Lung (tissue), 11 donors: ENCODE measurements at regions not wholly inside any gene's neighbourhood (a gene's known extent, or its start where the extent isn't known, plus 50 kb on each side); places are given as distances from the start of the nearest gene placed in this dataset.

Experiments used
- ATAC-seq: fragments of 200-7000 bp; cut with Tn5 transposase; one replicate; pipeline ENCODE4 v1.9.1; 2020; ENCODE audit warnings: moderate number of reproducible peaks; ENCODE audit not compliant: insufficient read depth, low FRiP score
- DNase-seq, 3 donors: peaks; one replicate each; pipeline ENCODE4 v3.0.0-alpha.2; 2013 to 2017
- H3K27ac ChIP-seq, 2 donors: one replicate each; pipeline ENCODE4 v1.5.1; 2013; ENCODE audit warnings: mild to moderate bottlenecking in 2 of 2, moderate library complexity in 2 of 2, control low read depth in 1 of 2, inconsistent platforms in 1 of 2, low read depth in 1 of 2, low read length in 1 of 2
- H3K27me3 ChIP-seq, 3 donors: one replicate each; pipeline ENCODE4 v1.5.1; 2013; ENCODE audit warnings: low read length in 2 of 3; ENCODE audit not compliant: control insufficient read depth in 3 of 3, insufficient read depth in 3 of 3
- H3K36me3 ChIP-seq, 4 donors: one replicate each; pipeline ENCODE4 v1.5.1; 2013; ENCODE audit warnings: low read length in 4 of 4, mild to moderate bottlenecking in 1 of 4, moderate library complexity in 1 of 4; ENCODE audit not compliant: control insufficient read depth in 4 of 4, insufficient read depth in 4 of 4
- H3K4me1 ChIP-seq, 5 donors: one replicate each; pipeline ENCODE4 v1.5.1; 2013; ENCODE audit warnings: low read length in 5 of 5, mild to moderate bottlenecking in 2 of 5, moderate library complexity in 1 of 5; ENCODE audit not compliant: control insufficient read depth in 5 of 5, insufficient read depth in 5 of 5
- H3K4me3 ChIP-seq: one replicate; pipeline ENCODE4 v1.5.1; 2013; ENCODE audit warnings: mild to moderate bottlenecking, control low read depth, moderate library complexity
- H3K9ac ChIP-seq, 2 donors: one replicate each; pipeline ENCODE4 v1.5.1; 2013; ENCODE audit warnings: low read length in 2 of 2, control low read depth in 1 of 2; ENCODE audit not compliant: insufficient read depth in 1 of 2
- H3K9me3 ChIP-seq, 4 donors: one replicate each; pipeline ENCODE4 v1.5.1; 2013; ENCODE audit warnings: low read length in 3 of 4, mild to moderate bottlenecking in 1 of 4, moderate library complexity in 1 of 4; ENCODE audit not compliant: control insufficient read depth in 4 of 4, insufficient read depth in 3 of 4
- CTCF ChIP-seq: IDR thresholded peaks from 2 replicates; pipeline ENCODE4 v1.5.1; 2012; ENCODE audit warnings: mild to moderate bottlenecking; ENCODE audit errors: control extremely low read depth, extremely low read depth
- whole genome bisulfite sequencing, 2 donors: extraction: QIAGEN DNeasy Blood & Tissue Kit; methylation state at CpG; one replicate each; pipeline ENCODE4 v1.1.7; 2013; 5-methylcytosine and 5-hydroxymethylcytosine counted together
- donor health status: control.
- donor health status: control.
- donor health status: Bipolar disorder and iron deficiency.
- donor health status: healthy.
- donor health status: DM: yes; HTN: yes; CAD: no.

GRCh38 chr2:121132762-121133107, 152.3 kb downstream of the TFCP2L1 start:
- TF ChIP-seq CTCF = no peak
- no peak for ATAC-seq
- Histone ChIP-seq H3K4me1 (no peaks in the 10 kb centered on the region), H3K27me3 (no peaks in the 10 kb centered on the region), H3K9me3 (peaks cover 0 to 3% (median 0%) of the 10 kb centered on the region in 4 donors), H3K4me3 (no peak overlapping the region), H3K27ac (no peak overlapping the region), H3K36me3 (no peaks in the 10 kb centered on the region), H3K9ac (no peak overlapping the region)
- 46 to 48% methylated on average over 6 of the region's 6 CpGs for WGBS, 2 donors
- no peak for DNase-seq

GRCh38 chr2:121133551-121134319, 151.3 kb downstream of the TFCP2L1 start:
- DNase-seq = no peak
- 89 to 95% methylated on average over 13 of the region's 13 CpGs for WGBS, 2 donors

DNA sequence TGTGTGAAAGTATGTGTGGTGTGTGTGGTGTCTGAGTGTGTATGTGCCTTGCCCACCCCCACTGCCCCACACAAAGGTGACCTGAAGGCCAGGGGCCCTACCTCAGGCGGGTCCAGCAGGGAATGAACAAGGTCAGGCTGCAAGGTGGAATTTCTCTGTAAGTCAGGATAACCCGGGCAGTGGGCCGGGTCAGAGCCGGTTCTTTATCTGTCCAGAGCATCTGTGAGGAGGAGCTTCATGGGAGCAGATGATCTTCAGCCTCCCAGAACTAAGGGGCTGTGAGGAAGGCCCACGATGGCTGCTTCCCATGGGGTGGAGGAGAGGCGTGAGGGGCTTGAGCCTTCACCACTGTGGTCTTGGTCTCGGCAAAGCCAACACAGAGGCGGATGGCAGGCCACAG, 150.3 kb downstream of the TFCP2L1 start:
- H3K27me3 ChIP-seq = no peaks in the 10 kb centered on the region
- no peak for TF ChIP-seq CTCF
- no peak for DNase-seq
- peaks cover 0 to 5% (median 0%) of the 10 kb centered on the region in 4 donors for H3K9me3 ChIP-seq
- H3K4me1 ChIP-seq = no peaks in the 10 kb centered on the region
- H3K4me3 ChIP-seq = no peak overlapping the region
- H3K36me3 ChIP-seq = no peaks in the 10 kb centered on the region
- no peak overlapping the region for H3K9ac ChIP-seq
- no peak overlapping the region for H3K27ac ChIP-seq
- ATAC-seq = no peak
- WGBS, 2 donors = 82 to 90% methylated on average over 8 of the region's 8 CpGs

More at GRCh38 chr2:121133551-121134319, 151.3 kb downstream of the TFCP2L1 start:
- Histone ChIP-seq H3K4me3 (no peak overlapping the region), H3K9me3 (peaks cover 0 to 3% (median 0%) of the 10 kb centered on the region in 4 donors), H3K27me3 (no peaks in the 10 kb centered on the region), H3K36me3 (no peaks in the 10 kb centered on the region), H3K4me1 (no peaks in the 10 kb centered on the region), H3K9ac (no peak overlapping the region), H3K27ac (no peak overlapping the region)
- no peak for ATAC-seq
- TF ChIP-seq CTCF = no peak
